Putamen (tissue), 1 donor: ENCODE measurements at regions not wholly inside any gene's neighbourhood (a gene's known extent, or its start where the extent isn't known, plus 50 kb on each side); places are given as distances from the start of the nearest gene placed in this dataset.
"Not testable (repeated sequence)": the region's sequence is repeated elsewhere in the genome, so short reads cannot be mapped to it uniquely, and the experiment has no call there.

Experiments used
- DNase-seq: peaks from one replicate; pipeline ENCODE4 v3.0.0-alpha.2; 2016; ENCODE audit warnings: low spot score

DNA sequence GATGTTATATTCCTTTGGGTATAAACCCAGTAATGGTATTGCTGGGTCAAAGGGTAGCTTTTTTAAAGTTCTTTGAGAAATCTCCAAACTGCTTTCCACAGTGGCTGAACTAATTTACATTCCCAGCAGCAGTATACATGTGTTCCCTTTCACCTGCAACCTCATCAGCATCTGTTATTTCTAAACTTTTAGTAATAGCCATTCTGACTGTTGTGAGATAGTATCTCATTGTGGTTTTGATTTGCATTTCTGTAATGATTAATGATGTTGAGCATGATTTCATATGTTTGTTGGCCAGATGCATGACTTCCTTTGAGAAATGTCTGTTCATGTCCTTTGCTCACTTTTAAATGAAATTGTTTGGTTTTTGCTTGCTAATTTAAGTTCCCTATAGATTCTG lies 553.1 kb downstream of the SLCO4C1 start:
- not testable (repeated sequence) for DNase-seq

GRCh38 chr5:101728933-101729332 lies 567.2 kb downstream of the SLCO4C1 start:
- DNase-seq, result no peak

DNA sequence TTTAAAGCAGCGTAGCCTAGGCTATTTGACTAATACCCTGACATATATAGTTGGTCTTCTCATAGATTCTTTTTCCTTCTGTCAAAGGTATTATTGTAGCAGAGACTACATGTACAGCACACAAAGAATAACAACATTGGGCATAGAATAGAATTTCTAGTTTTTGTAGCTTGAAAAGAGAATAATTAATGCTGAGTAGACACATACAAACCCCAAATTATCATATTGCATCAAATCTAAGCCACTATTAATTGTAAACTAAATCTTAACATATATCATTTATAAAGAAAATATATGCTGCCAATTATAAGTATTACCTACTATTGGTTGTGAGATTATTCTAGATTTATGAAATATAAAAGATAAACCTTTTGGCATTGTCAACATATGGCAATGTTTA lies 574.5 kb downstream of the SLCO4C1 start:
- no peak for DNase-seq

DNA sequence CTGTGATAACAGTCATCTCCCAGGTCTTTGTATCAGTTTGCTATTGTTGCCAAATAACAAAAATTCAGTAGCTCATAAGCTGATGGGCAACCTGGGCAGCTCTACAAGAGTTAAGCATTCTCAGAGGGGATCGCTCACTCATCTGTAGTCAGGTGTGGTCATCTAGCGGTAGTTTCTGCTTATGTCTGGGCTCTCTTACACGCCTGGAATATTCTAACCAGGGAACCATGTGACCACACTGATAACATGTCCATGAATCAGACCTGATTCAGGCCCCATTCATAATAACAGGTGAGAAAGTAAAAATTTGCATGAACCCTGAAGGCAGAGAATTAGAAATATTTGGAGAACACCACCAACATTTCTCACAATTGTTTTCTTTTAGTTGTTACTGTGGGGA lies 576.1 kb downstream of the SLCO4C1 start:
- no peak for DNase-seq

DNA sequence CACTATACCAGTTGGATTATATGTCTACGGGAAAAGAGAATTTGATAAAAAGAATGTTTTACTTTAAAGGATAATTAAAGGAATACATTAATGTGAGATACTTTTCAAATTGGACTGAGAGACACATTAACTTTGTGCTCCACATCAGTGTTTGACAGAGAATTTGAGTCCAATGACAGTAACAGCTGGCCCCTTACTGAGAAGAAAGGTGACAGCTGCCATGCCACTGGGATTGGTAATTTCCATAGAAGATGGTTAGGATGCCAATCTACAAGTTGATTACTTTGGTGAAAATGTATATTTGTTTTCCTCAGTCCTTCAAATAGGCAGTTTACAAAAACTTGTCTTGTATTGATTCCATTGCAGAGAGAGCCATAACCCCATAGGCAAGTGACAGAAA lies 578.4 kb downstream of the SLCO4C1 start:
- DNase-seq, result no peak

DNA sequence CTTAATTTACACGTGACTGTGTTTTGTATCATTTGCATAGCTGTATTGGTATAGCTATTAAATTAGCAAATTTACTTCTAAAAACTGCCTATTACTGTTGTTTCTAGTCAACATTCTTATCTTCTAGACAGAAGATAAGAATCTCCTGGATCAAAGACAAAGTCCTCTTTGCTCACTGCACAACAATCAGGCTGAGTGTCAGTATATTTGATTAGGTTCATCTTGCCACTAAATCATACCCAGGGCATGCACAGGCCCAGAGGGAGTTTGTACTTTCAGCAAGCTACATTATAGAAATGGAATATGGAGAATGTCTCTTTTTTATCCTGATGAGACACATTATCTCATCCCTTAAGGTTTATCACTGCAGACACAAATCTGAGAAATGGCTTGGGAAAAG lies 579.1 kb downstream of the SLCO4C1 start:
- DNase-seq, result no peak

GRCh38 chr5:101715790-101716189 lies 580.3 kb downstream of the SLCO4C1 start:
- not testable (repeated sequence) for DNase-seq

GRCh38 chr5:101689306-101689705 lies 606.8 kb downstream of the SLCO4C1 start:
- DNase-seq, result no peak

GRCh38 chr5:101688156-101688555 lies 607.9 kb downstream of the SLCO4C1 start:
- no peak for DNase-seq

DNA sequence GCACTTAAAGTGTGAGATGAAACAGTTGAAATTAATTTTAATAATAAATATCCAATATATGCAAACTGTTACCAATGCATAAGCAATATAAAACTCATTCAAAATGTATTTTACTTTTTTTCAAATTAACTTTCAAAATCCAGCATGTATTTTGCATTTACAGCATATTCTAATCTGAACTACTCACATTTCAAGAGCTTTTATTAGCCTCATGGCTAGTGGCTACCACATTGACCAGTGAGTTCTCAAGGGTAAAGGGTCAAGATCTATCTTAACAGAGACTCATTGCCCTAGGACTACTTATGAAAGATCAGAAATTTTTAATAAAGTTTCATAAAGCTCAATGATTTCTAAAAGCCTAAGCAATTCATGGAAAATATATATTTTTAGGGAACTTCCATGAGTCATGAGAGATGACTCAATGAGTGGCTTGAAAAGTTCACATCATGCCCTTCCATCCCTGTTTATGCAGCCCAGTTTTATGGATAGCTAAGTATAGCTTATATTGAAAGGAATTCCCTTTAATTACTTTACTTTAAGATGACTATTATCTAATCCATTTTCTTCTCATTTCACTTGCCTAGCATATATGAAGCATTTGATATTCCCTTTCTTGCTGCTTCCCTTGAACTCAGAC lies 608.6 kb downstream of the SLCO4C1 start:
- DNase-seq, result no peak

DNA sequence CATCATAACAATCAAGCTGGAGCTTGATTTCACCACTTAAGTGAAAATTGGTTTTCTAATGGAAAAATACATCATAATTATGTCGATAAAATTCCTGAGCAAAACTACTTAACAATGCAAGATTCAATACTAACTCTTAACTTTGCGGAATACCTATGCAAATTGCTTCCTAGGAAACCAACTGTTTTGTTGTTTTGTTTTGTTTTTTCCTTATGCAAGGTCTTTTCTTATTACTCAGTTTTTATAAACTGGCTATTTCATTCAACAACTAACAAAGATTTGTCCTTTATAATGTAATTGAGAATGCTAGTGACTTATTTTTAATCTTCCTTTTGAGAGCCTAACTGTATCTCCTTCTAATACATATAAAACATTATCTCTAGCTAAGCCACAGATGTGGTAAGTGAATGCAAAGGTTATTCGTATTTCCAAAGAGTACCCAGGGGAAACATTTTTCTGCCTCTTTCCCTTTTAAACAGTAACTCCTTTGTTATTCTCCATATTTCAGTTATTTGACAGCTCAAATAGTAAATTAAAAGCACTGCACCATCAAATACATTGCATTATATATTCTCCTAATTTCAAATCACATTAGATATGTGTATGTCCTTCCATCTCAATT lies 609.4 kb downstream of the SLCO4C1 start:
- no peak for DNase-seq

- DNase-seq, result no peak
These were observed 616.3 kb downstream of the SLCO4C1 start for GRCh38 chr5:101679816-101680215.

- peak; percentile 8 for DNase-seq
These were observed 617.4 kb downstream of the SLCO4C1 start for GRCh38 chr5:101678481-101679193.

- no peak for DNase-seq
These were observed 618.1 kb downstream of the SLCO4C1 start for GRCh38 chr5:101677961-101678360.

- no peak for DNase-seq
These were observed 619.4 kb downstream of the SLCO4C1 start for GRCh38 chr5:101676646-101677045.

DNA sequence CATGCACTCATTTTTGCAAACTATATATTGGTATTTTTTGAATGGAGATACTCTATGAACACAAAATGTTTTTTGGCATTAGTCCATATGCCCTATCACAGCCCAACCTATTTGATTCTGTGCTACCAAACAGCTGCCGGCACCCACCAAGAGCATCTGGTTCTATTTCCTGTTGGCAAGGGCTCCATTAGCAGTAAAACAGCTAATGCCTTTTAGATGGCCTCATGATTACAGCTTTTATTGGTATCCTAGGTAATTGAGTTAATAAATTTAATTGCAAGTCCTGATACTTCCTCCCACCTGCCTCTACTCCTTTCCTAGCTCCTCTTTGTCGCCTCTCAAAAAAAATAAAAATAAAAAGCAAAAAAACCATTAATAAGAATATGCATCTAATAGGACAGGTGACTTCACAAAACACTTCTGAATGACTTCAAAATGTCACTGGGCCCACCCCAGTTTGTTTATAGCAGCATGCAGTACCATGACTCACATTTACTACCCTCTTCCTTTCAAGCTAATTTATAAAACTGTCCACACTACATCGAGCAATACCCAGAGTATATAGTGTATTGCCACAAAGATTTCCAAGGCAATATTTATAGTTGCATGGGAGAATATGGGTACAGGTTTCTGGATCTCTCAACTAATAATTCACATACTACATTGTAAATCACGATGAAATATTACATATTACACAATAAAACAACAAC lies 620.4 kb downstream of the SLCO4C1 start:
- DNase-seq, result no peak

- peak; percentile 3 for DNase-seq
These were observed 623.0 kb downstream of the SLCO4C1 start for GRCh38 chr5:101673120-101673519.

DNA sequence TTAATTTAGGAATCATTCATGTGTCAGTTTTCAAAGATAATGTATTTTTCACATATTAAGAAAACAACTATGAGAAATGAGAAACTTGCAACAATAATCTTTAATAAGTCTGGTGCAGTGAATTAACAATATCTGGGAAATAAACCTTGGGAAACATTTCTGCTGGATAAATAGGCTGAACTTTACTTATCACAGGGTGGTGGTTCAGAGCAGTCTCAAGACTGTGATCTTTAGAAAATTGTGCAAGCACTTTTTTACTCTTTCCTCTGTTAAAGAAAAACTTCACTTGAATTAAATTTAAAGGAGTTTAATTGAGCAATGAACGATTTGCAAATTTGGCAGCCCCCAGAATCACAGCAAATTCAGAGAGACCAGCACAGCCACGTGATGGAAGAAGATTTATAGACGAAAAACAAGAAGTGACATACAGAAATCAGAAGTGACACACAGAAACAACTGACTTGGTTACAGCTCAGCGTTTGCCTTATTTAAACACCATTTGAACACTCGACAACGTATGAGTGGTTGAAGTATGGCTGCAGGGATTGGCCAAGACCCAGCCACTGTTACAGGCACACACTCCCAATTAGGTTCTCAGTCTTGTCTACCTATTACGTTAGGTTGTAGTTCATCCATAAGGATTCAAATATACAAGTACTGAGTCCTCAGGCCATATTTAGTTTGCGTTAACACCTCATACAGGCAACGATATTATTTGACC lies 631.9 kb downstream of the SLCO4C1 start:
- no peak for DNase-seq

DNA sequence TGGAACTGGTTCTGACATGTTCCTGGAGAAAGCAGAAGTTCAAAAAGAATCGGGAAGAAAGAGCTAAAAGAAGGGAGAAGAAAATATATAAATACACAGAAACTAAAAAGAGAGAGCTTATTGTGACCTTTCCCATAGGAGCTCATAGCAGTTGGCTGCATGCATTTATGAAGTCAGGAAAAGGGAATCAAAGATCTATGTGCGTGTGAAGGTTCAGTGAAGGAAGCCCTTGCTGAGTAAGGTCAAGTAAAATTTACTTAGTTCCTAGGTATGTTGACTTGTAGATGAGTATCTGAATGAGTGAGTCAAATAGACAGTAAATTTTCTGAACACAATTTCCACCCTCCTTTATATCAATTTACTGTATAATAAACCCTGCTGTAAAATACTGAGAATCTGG lies 632.5 kb downstream of the SLCO4C1 start:
- DNase-seq, result no peak

DNA sequence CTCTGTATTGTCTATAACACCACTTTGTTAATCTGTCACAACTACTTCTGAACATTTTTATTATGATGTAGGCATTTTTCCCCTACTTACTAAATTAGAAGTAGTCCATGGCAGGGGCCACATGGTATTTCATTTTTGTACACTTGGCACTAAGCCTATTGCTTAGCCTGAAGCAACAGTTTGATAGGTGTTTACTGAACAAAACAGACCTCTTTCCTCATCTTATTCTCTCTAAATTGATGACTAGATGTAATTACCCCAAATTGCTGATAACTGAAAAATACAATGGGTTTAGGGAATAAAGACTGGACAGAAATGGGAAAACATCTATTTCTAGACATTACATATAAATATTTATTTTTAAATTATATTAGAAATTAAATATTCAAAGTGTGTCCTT lies 633.8 kb downstream of the SLCO4C1 start:
- no peak for DNase-seq

- no peak for DNase-seq
These were observed 637.7 kb downstream of the SLCO4C1 start for GRCh38 chr5:101658433-101658832.

DNA sequence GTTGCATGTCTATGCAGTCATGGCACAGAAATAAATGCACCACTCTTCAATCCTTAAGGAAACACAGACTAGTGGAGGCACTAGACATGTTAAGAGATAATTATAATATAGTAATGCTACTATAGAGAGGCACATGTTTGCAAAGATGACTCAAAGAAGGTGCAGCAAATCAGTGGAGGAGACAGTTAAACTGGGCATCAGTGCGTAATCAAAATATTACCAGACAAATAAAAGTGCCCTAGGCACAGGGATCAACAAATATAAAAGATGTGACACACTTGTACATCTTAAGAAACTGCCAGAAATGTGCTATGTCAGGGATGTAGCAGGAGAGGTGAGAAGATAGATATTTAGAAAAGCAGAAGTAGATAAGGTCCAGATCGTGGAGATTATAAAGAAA lies 642.1 kb downstream of the SLCO4C1 start:
- DNase-seq, result no peak
